Nephron progenitor cell (in vitro differentiated cells): ENCODE measurements at regions not wholly inside any gene's neighbourhood (a gene's known extent, or its start where the extent isn't known, plus 50 kb on each side); places are given as distances from the start of the nearest gene placed in this dataset.

ENCODE experiments used
- DNase-seq: peaks from one replicate; pipeline ENCODE4 v3.0.0; 2021
- H3K27ac Mint-ChIP-seq: 2 replicates; pipeline ENCODE4 v1.8.0; 2021; ENCODE audit warnings: mild to moderate bottlenecking, moderate library complexity, mixed read lengths
- H3K27me3 Mint-ChIP-seq: 2 replicates; pipeline ENCODE4 v1.8.0; 2021; ENCODE audit warnings: mild to moderate bottlenecking, low read depth, mixed read lengths; ENCODE audit not compliant: poor library complexity
- H3K36me3 Mint-ChIP-seq: 2 replicates; pipeline ENCODE4 v1.8.0; 2021; ENCODE audit warnings: low read depth, mixed read lengths
- H3K4me1 Mint-ChIP-seq: 2 replicates; pipeline ENCODE4 v1.8.0; 2021; ENCODE audit warnings: mixed read lengths
- H3K4me3 Mint-ChIP-seq: 2 replicates; pipeline ENCODE4 v1.8.0; 2021; ENCODE audit warnings: mild to moderate bottlenecking, moderate library complexity, mixed read lengths
- H3K9me3 Mint-ChIP-seq: 2 replicates; pipeline ENCODE4 v1.8.0; 2021; ENCODE audit warnings: mild to moderate bottlenecking, moderate library complexity, mixed read lengths
- TF ChIP-seq, protein P1 (sequence below): fragments of 200-600 bp; sonication (generic); IDR thresholded peaks from 2 replicates; pipeline ENCODE4 v1.5.0; 2021; ENCODE audit warnings: antibody characterized with exemption

DNA sequence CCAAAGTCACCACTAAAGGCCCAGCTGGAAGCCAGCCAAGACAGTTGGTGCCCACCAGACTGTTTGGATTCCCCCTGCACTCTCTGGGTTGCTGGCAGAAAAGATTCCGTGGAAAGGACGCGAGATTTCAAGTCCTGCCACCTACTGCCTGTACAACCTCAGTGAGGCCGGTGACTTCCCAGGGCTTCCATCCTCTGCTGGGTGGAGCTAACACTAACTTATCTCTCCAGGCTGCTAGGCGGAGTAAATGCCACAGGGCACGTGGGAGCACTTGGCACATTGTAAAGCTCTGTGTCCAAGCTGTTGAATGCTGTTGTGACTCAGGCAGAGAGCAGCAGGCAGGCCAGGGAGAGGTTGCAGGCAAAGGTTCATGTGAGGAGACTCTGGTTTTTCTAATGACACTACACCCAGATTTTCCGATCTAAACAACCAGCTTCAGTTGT, 50.9 kb upstream of the CDON start:
- Mint-ChIP-seq H3K4me1 (peaks cover 56% of the 10 kb centered on the region), H3K36me3 (no peaks in the 10 kb centered on the region), H3K27ac (no peak overlapping the region), H3K9me3 (no peaks in the 10 kb centered on the region), H3K4me3 (no peak overlapping the region), H3K27me3 (peaks cover 19% of the 10 kb centered on the region)
- TF ChIP-seq, protein P1, sequence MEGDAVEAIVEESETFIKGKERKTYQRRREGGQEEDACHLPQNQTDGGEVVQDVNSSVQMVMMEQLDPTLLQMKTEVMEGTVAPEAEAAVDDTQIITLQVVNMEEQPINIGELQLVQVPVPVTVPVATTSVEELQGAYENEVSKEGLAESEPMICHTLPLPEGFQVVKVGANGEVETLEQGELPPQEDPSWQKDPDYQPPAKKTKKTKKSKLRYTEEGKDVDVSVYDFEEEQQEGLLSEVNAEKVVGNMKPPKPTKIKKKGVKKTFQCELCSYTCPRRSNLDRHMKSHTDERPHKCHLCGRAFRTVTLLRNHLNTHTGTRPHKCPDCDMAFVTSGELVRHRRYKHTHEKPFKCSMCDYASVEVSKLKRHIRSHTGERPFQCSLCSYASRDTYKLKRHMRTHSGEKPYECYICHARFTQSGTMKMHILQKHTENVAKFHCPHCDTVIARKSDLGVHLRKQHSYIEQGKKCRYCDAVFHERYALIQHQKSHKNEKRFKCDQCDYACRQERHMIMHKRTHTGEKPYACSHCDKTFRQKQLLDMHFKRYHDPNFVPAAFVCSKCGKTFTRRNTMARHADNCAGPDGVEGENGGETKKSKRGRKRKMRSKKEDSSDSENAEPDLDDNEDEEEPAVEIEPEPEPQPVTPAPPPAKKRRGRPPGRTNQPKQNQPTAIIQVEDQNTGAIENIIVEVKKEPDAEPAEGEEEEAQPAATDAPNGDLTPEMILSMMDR: no peak
- no peak for DNase-seq

DNA sequence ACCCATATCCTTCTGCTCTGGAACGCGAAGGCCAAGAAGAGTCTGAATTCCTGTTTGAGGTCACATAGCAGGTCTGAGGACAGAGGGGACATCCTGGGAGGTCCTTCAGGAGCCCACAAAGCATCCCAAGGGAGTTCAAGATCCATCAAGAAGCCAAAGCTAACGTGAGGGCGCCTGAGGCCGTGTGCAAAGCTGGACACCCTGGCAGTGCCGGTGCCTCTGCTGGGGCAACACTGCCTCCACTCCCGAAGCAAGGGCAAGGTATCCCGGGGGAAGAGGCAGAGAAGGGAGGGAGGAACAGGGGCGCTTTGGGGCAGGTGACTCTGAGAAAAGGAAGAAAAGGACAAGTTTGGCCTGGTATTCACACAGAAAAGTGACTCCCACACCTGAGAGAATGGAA, 50.3 kb upstream of the CDON start:
- H3K36me3 Mint-ChIP-seq: no peaks in the 10 kb centered on the region

DNA sequence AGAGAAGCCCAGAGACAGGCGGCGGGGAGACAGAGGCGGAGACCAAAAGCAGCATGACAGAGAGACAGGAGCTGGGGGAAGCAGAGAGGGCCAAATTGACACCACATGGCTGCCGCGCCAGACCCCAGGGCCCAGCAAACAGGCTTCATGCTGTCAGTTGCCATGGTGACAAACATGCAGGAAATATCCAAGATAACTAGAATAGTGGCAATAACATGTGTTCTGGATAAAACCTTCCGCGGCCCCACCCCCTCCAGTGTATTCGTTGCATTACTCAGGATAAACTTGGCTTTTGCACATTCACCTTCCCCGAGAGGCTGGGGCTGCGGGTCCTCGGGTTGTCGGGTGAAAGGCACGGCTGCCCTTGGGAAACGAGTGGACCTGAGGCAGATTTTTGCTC, 49.9 kb upstream of the CDON start:
- TF ChIP-seq, protein P1: no peak
- Mint-ChIP-seq H3K9me3 (no peaks in the 10 kb centered on the region), H3K36me3 (no peaks in the 10 kb centered on the region), H3K4me1 (peaks cover 56% of the 10 kb centered on the region), H3K27ac (no peak overlapping the region), H3K27me3 (peaks cover 19% of the 10 kb centered on the region), H3K4me3 (no peak overlapping the region)
- no peak for DNase-seq

More for the DNA sequence above, 50.3 kb upstream of the CDON start:
- DNase-seq: no peak
- TF ChIP-seq, protein P1: no peak
- Mint-ChIP-seq H3K4me1 (peaks cover 56% of the 10 kb centered on the region), H3K27me3 (peaks cover 19% of the 10 kb centered on the region), H3K4me3 (no peak overlapping the region), H3K9me3 (no peaks in the 10 kb centered on the region), H3K27ac (no peak overlapping the region)
